Stomach (tissue), 8 donors: ENCODE measurements at regions not wholly inside any gene's neighbourhood (a gene's known extent, or its start where the extent isn't known, plus 50 kb on each side); places are given as distances from the start of the nearest gene placed in this dataset.

Experiments used
- DNase-seq, 2 donors: peaks; one replicate each; pipeline versions ENCODE4 v3.0.0 to v3.0.0-alpha.2; 2013 to 2019
- H3K27ac ChIP-seq, 5 donors: fragments of 200-600 bp in 4 of 5; sonication (generic) in 4 of 5; one replicate each; pipeline ENCODE4 v1.5.1; 2013 to 2019; ENCODE audit warnings: mild to moderate bottlenecking in 1 of 5, moderate library complexity in 1 of 5
- H3K27me3 ChIP-seq, 3 donors: fragments of 200-600 bp; sonication (generic); one replicate each; pipeline ENCODE4 v1.5.1; 2017 to 2019; ENCODE audit warnings: mixed run types in 1 of 3
- H3K36me3 ChIP-seq, 4 donors: fragments of 200-600 bp; sonication (generic); 1 replicate in 3 of 4; 2 replicates in 1 of 4; pipeline ENCODE4 v1.5.1; 2016 to 2019
- H3K4me1 ChIP-seq, 4 donors: fragments of 200-600 bp; sonication (generic); one replicate each; pipeline ENCODE4 v1.5.1; 2016 to 2019
- H3K4me3 ChIP-seq, 4 donors: fragments of 200-600 bp; sonication (generic) in 3 of 4; one replicate each; pipeline ENCODE4 v1.5.1; 2016 to 2019; ENCODE audit warnings: mild to moderate bottlenecking in 1 of 4
- H3K9me3 ChIP-seq, 4 donors: fragments of 200-600 bp; sonication (generic); one replicate each; pipeline ENCODE4 v1.5.1; 2016 to 2019
- EP300 ChIP-seq: sonication (generic); formaldehyde crosslinking; IDR thresholded peaks from one replicate; pipeline ENCODE4 v1.6.1; 2017; ENCODE audit warnings: antibody characterized with exemption
- POLR2A ChIP-seq, 4 donors: fragments of 450-650 bp; IDR thresholded peaks; one replicate each; pipeline ENCODE4 v1.6.1; 2016; ENCODE audit warnings: antibody characterized with exemption in 4 of 4, control low read depth in 2 of 4, mild to moderate bottlenecking in 1 of 4, moderate library complexity in 1 of 4
- POLR2AphosphoS5 ChIP-seq, 3 donors: sonication (generic); formaldehyde crosslinking; IDR thresholded peaks; one replicate each; pipeline ENCODE4 v1.6.1; 2016; ENCODE audit warnings: antibody characterized with exemption in 3 of 3
- WGBS, 5 donors: extraction: QIAGEN DNeasy Blood & Tissue Kit in 3 of 5; methylation state at CpG; one replicate each; pipeline versions ENCODE4 v1.1.5 to v1.1.7; 2013 to 2018; 5-methylcytosine and 5-hydroxymethylcytosine counted together
- intact Hi-C: fragments of 100-400 bp; cut with DNase I; formaldehyde crosslinking; loops from one replicate; pipeline ENCODE4 v1.15.1; 2023; ENCODE audit warnings: low total_unique reads
- TF ChIP-seq, protein P1 (sequence below), 7 experiments: fragments of 450-650 bp in 4 of 7; fragments of 200-600 bp in 3 of 7; sonication (generic) in 3 of 7; IDR thresholded peaks; one replicate each; pipeline ENCODE4 v1.5.1; 2016 to 2019; ENCODE audit warnings: antibody characterized with exemption in 7 of 7, control low read depth in 2 of 7, mild to moderate bottlenecking in 1 of 7
- donor health status: healthy with polysubstance abuse.
- donor health status: Bipolar disorder and iron deficiency.
- donor health status: healthy.

DNA sequence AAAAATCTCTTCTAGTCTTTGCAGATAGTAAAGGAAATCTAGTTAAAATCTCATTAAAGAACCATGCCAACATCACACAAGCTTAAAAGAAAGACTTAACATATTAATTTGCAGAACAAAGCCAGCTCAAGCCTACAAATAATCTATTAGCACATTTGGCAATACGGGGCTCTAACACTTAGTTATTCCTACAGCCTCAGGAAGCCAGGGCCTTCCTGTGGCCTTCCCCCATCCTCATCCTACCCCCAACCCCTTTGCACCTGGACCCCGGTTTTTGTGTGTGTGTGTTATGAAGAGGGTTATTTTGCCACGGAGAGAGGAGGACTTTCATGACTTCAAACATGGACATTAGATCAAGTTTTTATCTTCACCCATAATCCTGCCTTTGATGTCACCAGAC is 64.6 kb downstream of the FOXB2 start:
- Histone ChIP-seq H3K9me3 (no peaks in the 10 kb centered on the region), H3K36me3 (no peaks in the 10 kb centered on the region), H3K4me1 (no peaks in the 10 kb centered on the region), H3K4me3 (no peak overlapping the region), H3K27me3 (no peaks in the 10 kb centered on the region), H3K27ac (no peak overlapping the region)
- WGBS, 5 donors = 20 to 29% (median 22%) methylated on average over 3 of the region's 3 CpGs
- no peak for DNase-seq
- intact Hi-C loops = no loop called here
- TF ChIP-seq POLR2AphosphoS5 (IDR thresholded peaks at IDR 0.05) = no peak
- TF ChIP-seq, protein P1, sequence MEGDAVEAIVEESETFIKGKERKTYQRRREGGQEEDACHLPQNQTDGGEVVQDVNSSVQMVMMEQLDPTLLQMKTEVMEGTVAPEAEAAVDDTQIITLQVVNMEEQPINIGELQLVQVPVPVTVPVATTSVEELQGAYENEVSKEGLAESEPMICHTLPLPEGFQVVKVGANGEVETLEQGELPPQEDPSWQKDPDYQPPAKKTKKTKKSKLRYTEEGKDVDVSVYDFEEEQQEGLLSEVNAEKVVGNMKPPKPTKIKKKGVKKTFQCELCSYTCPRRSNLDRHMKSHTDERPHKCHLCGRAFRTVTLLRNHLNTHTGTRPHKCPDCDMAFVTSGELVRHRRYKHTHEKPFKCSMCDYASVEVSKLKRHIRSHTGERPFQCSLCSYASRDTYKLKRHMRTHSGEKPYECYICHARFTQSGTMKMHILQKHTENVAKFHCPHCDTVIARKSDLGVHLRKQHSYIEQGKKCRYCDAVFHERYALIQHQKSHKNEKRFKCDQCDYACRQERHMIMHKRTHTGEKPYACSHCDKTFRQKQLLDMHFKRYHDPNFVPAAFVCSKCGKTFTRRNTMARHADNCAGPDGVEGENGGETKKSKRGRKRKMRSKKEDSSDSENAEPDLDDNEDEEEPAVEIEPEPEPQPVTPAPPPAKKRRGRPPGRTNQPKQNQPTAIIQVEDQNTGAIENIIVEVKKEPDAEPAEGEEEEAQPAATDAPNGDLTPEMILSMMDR (IDR thresholded peaks at IDR 0.05) = no peak
- TF ChIP-seq POLR2A (IDR thresholded peaks at IDR 0.05) = no peak
- no peak for TF ChIP-seq EP300

DNA sequence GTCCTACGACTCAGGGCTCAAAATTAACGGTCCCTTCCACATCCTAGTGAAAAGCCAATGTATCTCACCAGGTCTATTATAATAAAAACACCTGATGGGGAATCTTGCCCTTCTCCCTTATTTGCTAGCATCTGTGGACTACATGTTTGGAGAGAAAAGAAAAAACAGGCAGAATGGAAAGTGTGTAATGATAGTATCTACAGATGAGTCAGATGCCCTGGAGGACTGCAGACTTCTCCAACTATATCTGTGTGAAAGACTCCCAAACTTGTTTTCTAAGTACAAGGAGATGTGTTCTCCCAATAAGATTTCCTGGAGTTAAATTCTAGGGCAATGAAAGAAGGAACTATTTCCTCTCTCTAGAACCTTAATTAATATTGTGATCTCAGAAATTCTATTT is 66.0 kb downstream of the FOXB2 start:
- TF ChIP-seq POLR2A (IDR thresholded peaks at IDR 0.05) (no peak), POLR2AphosphoS5 (IDR thresholded peaks at IDR 0.05) (no peak), EP300 (no peak)
- TF ChIP-seq, protein P1 (IDR thresholded peaks at IDR 0.05) = no peak
- no peaks in the 10 kb centered on the region for H3K36me3 ChIP-seq
- H3K9me3 ChIP-seq = no peaks in the 10 kb centered on the region
- H3K4me3 ChIP-seq = no peak overlapping the region
- intact Hi-C loops = no loop called here
- H3K4me1 ChIP-seq = no peaks in the 10 kb centered on the region
- DNase-seq = no peak
- no peak overlapping the region for H3K27ac ChIP-seq
- WGBS, 5 donors = 62 to 80% (median 74%) methylated on average over 2 of the region's 2 CpGs
- no peaks in the 10 kb centered on the region for H3K27me3 ChIP-seq

DNA sequence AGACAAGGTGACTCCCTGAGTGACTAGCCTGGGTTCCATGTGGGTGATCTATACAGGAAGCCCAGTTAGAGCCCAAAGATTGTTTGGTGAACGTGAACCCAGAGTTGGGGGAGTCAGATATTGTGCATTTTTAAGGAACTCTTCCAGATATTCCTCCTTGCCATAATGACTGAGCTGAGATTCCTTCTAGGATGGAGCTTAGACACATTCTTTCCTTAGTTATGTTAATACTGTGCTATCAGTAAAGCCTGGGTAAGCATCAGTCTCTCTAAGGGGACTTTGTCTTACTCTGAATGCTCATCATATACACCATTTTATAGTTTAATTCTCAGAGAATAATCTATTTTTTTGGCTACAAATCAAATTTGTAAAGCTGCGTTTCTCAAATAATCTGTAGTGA is 68.1 kb downstream of the FOXB2 start:
- intact Hi-C loops = no loop called here
- no peaks in the 10 kb centered on the region for H3K9me3 ChIP-seq
- WGBS, 5 donors = 71 to 82% (median 75%) methylated on average over 2 of the region's 2 CpGs

DNA sequence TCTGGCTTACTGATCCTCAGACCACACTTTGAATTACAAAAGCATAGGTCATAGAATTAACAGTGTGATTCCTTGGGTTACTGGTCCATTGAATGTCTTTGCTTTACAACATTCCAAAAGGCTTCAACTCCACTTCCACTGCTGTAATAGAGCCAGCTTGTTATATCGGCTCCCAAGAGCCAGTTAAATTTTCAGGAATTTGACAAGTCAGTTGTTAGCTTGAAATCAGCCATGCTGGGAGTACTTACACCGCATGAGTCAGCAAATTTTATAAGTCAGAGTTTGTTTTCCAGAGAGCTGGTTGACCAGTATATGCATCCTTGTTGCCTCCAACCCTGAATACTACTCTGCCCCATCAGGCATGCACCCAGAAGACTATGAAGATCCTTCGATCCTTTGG is 73.1 kb downstream of the FOXB2 start:
- H3K36me3 ChIP-seq = no peaks in the 10 kb centered on the region
- peaks cover 0 to 11% (median 0%) of the 10 kb centered on the region in 3 donors for H3K27me3 ChIP-seq
- no peak overlapping the region for H3K27ac ChIP-seq
- TF ChIP-seq, protein P1 (IDR thresholded peaks at IDR 0.05) = no peak
- TF ChIP-seq POLR2AphosphoS5 (IDR thresholded peaks at IDR 0.05) = no peak
- no peak for TF ChIP-seq POLR2A (IDR thresholded peaks at IDR 0.05)
- TF ChIP-seq EP300 = no peak
- no peaks in the 10 kb centered on the region for H3K9me3 ChIP-seq
- intact Hi-C loops = no loop called here
- no peak for DNase-seq
- no peak overlapping the region for H3K4me3 ChIP-seq
- no peaks in the 10 kb centered on the region for H3K4me1 ChIP-seq
- 70 to 82% (median 77%) methylated on average over 3 of the region's 3 CpGs for WGBS, 5 donors

More for the DNA sequence above, 68.1 kb downstream of the FOXB2 start:
- Histone ChIP-seq H3K36me3 (no peaks in the 10 kb centered on the region), H3K27me3 (no peaks in the 10 kb centered on the region), H3K4me1 (no peaks in the 10 kb centered on the region), H3K4me3 (no peak overlapping the region), H3K27ac (no peak overlapping the region)
- DNase-seq = no peak
- TF ChIP-seq POLR2AphosphoS5 (IDR thresholded peaks at IDR 0.05) (no peak), EP300 (no peak)
- TF ChIP-seq, protein P1 (IDR thresholded peaks at IDR 0.05) = no peak
